Neural cell (in vitro differentiated cells): ENCODE measurements at regions not wholly inside any gene's neighbourhood (a gene's known extent, or its start where the extent isn't known, plus 50 kb on each side); places are given as distances from the start of the nearest gene placed in this dataset.

Experiments
- CTCF ChIP-seq: fragments of 450-650 bp; IDR thresholded peaks from 2 replicates; pipeline ENCODE4 v1.5.1; 2014; ENCODE audit warnings: antibody characterized with exemption, mild to moderate bottlenecking, moderate library complexity; ENCODE audit not compliant: poor library complexity, severe bottlenecking
- POLR2AphosphoS5 ChIP-seq: IDR thresholded peaks from 2 replicates; pipeline ENCODE4 v1.6.1; 2012

- TF ChIP-seq CTCF (no peak), POLR2AphosphoS5 (no peak)
Observed at GRCh38 chr15:77546050-77546501, 86.6 kb downstream of the LINGO1 start.
